ENCODE measurements at regions not wholly inside any gene's neighbourhood (a gene's known extent, or its start where the extent isn't known, plus 50 kb on each side); places are given as distances from the start of the nearest gene placed in this dataset.

DNA sequence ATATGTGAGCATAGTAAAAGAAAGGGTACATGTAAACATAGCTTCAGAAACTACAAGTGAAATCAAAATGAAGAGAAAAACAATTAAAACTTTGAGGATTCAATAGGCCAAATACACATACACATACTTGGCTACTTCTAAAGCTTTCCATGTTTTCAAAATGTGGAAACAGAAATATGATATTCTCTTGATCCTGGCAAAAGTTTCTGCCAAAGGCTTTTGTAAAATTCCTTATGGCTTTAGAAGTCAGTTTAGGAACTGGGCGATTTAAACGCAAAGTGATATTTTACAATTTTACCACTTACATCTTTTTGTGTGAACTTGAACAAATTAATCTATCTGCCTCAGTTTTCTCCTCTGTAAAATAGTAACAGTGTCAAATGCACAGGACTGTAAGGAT lies 756.4 kb downstream of the C12orf50 start:
- Histone ChIP-seq H4K20me1 (no peaks in the 10 kb centered on the region), H3K4me3 (no peak overlapping the region), H3K9ac (no peak overlapping the region), H3K36me3 (no peaks in the 10 kb centered on the region), H3K27me3 (no peaks in the 10 kb centered on the region), H3K9me3 (no peaks in the 10 kb centered on the region), H3K4me2 (no peak overlapping the region), H3K4me1 (no peaks in the 10 kb centered on the region), H3K27ac (no peak overlapping the region)
- TF ChIP-seq Cebpa-rat (IDR thresholded peaks at IDR 0.05) = no peak

DNA sequence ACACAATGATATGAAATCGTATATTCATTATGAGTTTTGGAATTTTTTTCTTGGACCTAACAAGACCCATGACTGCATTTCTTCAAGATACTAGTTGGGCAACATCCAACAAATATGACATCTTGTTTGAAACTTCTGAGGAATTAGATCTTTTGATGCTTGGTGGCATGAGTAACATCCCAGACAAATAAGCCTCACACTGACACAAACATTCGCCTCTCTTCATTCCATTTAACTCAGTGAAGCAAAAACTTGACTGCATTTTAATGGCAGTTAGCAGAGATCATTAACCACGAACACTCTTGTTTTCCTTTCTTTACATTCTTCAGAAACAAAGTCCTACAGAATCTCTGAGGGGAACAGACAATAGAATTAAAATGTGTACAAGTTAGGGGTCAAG lies 758.3 kb downstream of the C12orf50 start:
- no peak for TF ChIP-seq Cebpa-rat (IDR thresholded peaks at IDR 0.05)
- H3K9me3 ChIP-seq = no peaks in the 10 kb centered on the region
- no peaks in the 10 kb centered on the region for H4K20me1 ChIP-seq
- H3K4me3 ChIP-seq = no peak overlapping the region
- no peak overlapping the region for H3K27ac ChIP-seq
- no peaks in the 10 kb centered on the region for H3K36me3 ChIP-seq
- H3K27me3 ChIP-seq = no peaks in the 10 kb centered on the region
- no peaks in the 10 kb centered on the region for H3K4me1 ChIP-seq
- no peak overlapping the region for H3K4me2 ChIP-seq
- H3K9ac ChIP-seq = no peak overlapping the region

DNA sequence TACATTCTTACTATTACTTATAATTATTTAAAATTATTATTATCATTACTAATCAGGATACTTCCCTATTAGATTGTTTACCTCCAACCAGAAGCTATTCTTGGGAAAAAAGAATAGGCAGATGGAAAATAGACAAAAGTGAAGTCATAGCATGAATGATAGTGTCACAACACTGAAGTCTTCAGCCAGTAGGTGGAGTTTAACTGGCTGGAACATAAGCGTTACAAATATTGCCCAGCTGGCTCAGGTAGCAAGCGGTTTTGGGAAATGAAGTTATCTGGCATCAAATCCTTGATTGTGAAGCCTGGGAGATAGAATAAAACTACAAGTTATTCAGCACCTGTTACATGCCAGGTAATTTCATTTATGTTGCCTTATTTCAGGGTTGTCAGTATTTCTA lies 762.9 kb downstream of the C12orf50 start:
- no peak for TF ChIP-seq Cebpa-rat (IDR thresholded peaks at IDR 0.05)
- Histone ChIP-seq H3K4me2 (no peak overlapping the region), H3K27me3 (no peaks in the 10 kb centered on the region), H3K27ac (no peak overlapping the region), H3K9ac (no peak overlapping the region), H3K4me1 (no peaks in the 10 kb centered on the region), H4K20me1 (no peaks in the 10 kb centered on the region), H3K4me3 (no peak overlapping the region), H3K36me3 (no peaks in the 10 kb centered on the region), H3K9me3 (no peaks in the 10 kb centered on the region)

DNA sequence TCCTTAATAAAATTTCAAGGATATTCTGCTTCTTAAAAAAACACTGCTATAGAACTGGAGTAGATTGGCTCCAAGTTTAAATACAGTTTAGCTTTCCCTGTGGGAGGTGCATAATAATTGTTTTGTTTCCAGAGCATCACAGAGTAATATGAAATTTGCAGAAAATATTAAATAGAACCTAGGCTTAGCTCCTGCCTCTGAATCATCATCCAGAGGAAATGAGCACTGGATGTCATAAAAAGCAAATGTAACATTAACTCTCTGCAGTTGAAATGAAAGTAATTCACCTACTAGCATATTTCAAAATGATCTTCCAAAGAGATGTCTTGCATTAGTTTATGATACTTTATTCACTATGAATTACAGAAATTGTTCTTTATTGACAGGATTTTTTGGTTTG lies 769.8 kb downstream of the C12orf50 start:
- TF ChIP-seq Cebpa-rat (IDR thresholded peaks at IDR 0.05) = no peak
- no peaks in the 10 kb centered on the region for H3K36me3 ChIP-seq
- no peak overlapping the region for H3K9ac ChIP-seq
- H3K4me3 ChIP-seq = no peak overlapping the region
- H3K4me1 ChIP-seq = no peaks in the 10 kb centered on the region
- H4K20me1 ChIP-seq = no peaks in the 10 kb centered on the region
- H3K4me2 ChIP-seq = no peak overlapping the region
- H3K27ac ChIP-seq = no peak overlapping the region
- H3K9me3 ChIP-seq = no peaks in the 10 kb centered on the region
- no peaks in the 10 kb centered on the region for H3K27me3 ChIP-seq

DNA sequence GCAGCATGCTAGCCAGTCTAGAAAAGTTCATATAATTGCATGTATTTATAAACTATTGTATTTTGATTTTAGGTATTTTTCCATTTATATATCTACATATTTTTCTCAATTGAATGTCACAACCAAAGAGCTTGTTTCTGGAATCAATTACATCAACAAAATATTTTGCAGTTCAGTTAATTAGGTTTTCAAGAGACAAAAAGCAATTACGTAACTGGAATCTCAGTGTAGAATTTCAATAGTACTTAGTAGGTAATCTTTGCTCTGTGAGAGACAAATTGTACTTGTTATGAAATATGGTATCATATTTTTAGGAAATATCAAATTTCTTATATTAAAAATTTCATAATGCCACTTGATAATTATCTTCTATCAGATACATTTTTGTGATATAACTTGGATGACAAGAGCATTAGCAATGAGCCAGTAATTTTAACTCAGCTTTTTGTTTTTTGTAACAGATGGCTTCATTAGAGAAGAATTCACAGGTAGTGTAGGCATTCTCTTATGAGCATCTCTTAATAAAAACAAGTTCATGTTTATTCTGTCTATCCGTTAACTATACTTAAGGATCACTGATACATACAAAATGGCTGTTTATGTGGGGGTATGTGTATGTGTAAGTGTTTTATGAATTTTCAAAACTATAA lies 774.7 kb downstream of the C12orf50 start:
- Histone ChIP-seq H3K36me3 (no peaks in the 10 kb centered on the region), H3K27ac (no peak overlapping the region), H4K20me1 (no peaks in the 10 kb centered on the region), H3K27me3 (no peaks in the 10 kb centered on the region), H3K4me2 (no peak overlapping the region), H3K9ac (no peak overlapping the region), H3K4me3 (no peak overlapping the region), H3K9me3 (no peaks in the 10 kb centered on the region), H3K4me1 (no peaks in the 10 kb centered on the region)
- no peak for TF ChIP-seq Cebpa-rat (IDR thresholded peaks at IDR 0.05)

DNA sequence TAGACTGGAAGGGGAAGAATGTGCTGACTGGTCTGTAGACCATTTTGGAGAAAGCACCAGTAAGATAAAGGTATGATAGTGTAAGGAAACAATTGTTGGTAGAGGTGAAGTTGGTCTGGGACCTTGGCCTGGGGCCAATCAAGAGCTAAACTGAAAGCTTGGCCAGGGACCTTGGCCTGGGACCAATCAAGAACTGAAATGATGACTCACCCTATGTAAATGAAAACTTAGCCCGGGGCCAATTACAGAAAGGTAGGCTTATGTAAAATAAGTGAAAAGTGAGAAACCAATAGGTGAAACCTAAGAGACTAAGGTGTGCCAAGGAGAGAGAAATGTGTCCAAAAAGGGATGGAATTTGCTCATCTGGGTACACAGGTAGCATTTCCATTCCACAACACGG lies 776.0 kb downstream of the C12orf50 start:
- no peaks in the 10 kb centered on the region for H3K36me3 ChIP-seq

DNA sequence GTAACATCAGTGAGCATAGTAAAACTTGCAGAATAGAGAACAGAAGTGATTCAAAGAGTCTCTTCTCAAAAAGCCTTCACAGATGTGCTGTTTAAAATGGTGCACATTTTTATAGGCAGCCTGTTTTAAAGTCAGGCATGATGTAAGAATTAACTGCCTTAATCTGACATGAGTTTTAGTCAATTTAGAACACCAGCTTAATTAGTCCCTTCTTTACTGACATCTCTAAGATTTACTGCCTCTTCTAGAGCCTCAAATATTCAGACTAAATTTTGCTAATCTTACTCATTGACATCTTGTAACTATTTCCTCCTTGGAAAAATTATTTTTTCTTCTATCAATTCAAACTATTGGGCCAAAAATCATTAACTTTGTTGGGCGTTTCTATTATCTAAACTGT lies 782.5 kb downstream of the C12orf50 start:
- no peak overlapping the region for H3K9ac ChIP-seq
- no peak overlapping the region for H3K4me2 ChIP-seq
- no peaks in the 10 kb centered on the region for H3K36me3 ChIP-seq

More for the DNA sequence above, 776.0 kb downstream of the C12orf50 start:
- Histone ChIP-seq H3K9me3 (no peaks in the 10 kb centered on the region), H4K20me1 (no peaks in the 10 kb centered on the region), H3K4me3 (no peak overlapping the region), H3K4me2 (no peak overlapping the region), H3K27ac (no peak overlapping the region), H3K4me1 (no peaks in the 10 kb centered on the region), H3K9ac (no peak overlapping the region), H3K27me3 (no peaks in the 10 kb centered on the region)
- no peak for TF ChIP-seq Cebpa-rat (IDR thresholded peaks at IDR 0.05)

DNA sequence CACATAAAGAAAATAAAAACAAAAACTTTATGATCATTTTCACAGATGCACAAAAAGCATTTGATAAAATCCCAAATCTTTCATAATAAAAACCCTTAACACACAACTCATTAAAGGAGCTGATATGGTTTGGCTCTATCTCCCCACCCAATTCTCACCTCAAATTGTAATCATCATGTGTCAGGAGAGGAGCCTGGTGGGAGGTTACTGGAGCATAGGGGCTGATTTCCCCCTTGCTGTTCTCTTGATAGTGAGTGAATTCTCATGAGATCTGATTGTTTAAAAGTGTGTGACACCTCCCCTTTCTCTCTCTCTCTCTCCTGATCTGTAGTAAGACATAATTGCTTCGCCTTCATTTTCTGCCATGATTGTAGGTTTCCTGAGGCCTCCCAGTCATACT lies 790.7 kb downstream of the C12orf50 start:
- Histone ChIP-seq H3K4me1 (no peaks in the 10 kb centered on the region), H3K27ac (no peak overlapping the region), H3K9me3 (no peaks in the 10 kb centered on the region), H3K4me3 (no peak overlapping the region), H3K9ac (no peak overlapping the region), H3K27me3 (no peaks in the 10 kb centered on the region), H3K4me2 (no peak overlapping the region), H4K20me1 (no peaks in the 10 kb centered on the region), H3K36me3 (no peaks in the 10 kb centered on the region)
- TF ChIP-seq Cebpa-rat (IDR thresholded peaks at IDR 0.05) = no peak

More for the DNA sequence above, 782.5 kb downstream of the C12orf50 start:
- Histone ChIP-seq H3K27me3 (no peaks in the 10 kb centered on the region), H3K9me3 (no peaks in the 10 kb centered on the region), H3K27ac (no peak overlapping the region), H3K4me3 (no peak overlapping the region), H4K20me1 (no peaks in the 10 kb centered on the region), H3K4me1 (no peaks in the 10 kb centered on the region)
- TF ChIP-seq Cebpa-rat (IDR thresholded peaks at IDR 0.05) = no peak

DNA sequence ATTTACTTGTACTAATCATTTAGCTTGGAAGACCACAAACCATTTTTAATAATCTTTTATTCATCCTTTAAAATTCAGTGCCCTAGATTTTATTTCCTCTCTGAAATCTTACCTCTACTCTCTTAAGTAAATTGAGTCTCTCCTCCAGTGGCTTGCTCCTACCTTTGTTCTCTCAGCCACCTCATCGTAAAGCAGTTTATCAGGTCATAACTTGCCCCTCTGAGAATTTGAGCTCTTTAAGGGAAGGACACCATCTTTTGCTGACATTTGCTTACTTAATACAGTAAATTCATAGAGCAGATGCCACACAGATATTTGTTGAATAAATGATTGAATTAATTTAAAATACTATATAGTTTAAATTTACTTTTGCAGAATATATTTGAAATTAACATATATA lies 794.3 kb downstream of the C12orf50 start:
- Histone ChIP-seq H4K20me1 (no peaks in the 10 kb centered on the region), H3K36me3 (no peaks in the 10 kb centered on the region), H3K4me2 (no peak overlapping the region), H3K9ac (no peak overlapping the region), H3K27ac (no peak overlapping the region), H3K4me1 (no peaks in the 10 kb centered on the region), H3K9me3 (no peaks in the 10 kb centered on the region), H3K27me3 (no peaks in the 10 kb centered on the region), H3K4me3 (no peak overlapping the region)
- no peak for TF ChIP-seq Cebpa-rat (IDR thresholded peaks at IDR 0.05)

DNA sequence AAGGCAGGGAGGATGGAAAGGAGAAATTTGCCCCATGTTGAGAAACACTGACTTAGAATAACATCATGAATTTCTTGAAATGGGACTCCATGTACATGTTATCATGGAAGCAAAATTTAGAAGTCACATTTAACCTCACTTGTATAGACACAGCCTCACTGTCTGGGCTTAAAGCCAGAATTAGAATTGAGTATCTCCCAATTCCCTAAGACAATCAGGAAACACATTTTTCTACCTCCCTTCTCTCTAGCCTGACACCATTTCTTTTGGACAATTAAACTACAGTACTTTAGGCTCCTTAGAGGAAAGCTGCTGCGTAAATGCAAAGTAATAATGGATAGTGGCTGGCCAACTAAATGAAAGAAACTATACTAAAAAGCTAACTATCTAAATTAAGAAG lies 795.5 kb downstream of the C12orf50 start:
- Histone ChIP-seq H4K20me1 (no peaks in the 10 kb centered on the region), H3K9me3 (no peaks in the 10 kb centered on the region), H3K27ac (no peak overlapping the region), H3K36me3 (no peaks in the 10 kb centered on the region), H3K4me1 (no peaks in the 10 kb centered on the region), H3K4me3 (no peak overlapping the region), H3K9ac (no peak overlapping the region), H3K4me2 (no peak overlapping the region), H3K27me3 (no peaks in the 10 kb centered on the region)
- no peak for TF ChIP-seq Cebpa-rat (IDR thresholded peaks at IDR 0.05)

DNA sequence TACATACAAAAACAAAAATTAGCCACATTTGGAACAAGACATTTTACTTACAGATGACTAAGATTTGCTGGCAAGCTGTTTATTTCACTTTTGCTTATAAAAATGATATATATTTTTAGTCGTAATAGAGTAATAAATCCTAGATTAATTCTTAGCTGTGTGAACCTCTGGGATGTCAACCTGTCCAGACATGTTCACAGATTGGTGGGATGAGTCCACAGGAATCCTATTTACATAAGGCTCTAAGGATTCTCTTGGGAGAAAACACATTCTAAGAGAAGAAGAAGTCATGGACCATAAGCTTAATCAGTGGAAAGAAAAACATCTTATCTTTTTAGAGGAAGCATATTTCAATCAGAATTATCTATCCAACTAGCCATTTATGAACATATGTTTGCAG lies 797.4 kb downstream of the C12orf50 start:
- H3K4me1 ChIP-seq = no peaks in the 10 kb centered on the region
- H3K9ac ChIP-seq = no peak overlapping the region
- H3K27ac ChIP-seq = no peak overlapping the region
- no peak overlapping the region for H3K4me3 ChIP-seq
- no peaks in the 10 kb centered on the region for H3K36me3 ChIP-seq
- H4K20me1 ChIP-seq = no peaks in the 10 kb centered on the region
- TF ChIP-seq Cebpa-rat (IDR thresholded peaks at IDR 0.05) = no peak
- no peaks in the 10 kb centered on the region for H3K27me3 ChIP-seq
- H3K4me2 ChIP-seq = no peak overlapping the region
- H3K9me3 ChIP-seq = no peaks in the 10 kb centered on the region
